CD4-positive, alpha-beta T cell treated with Interleukin-15 for 4 hours (primary cell): ENCODE measurements at regions not wholly inside any gene's neighbourhood (a gene's known extent, or its start where the extent isn't known, plus 50 kb on each side); places are given as distances from the start of the nearest gene placed in this dataset.
"Not testable (repeated sequence)": the region's sequence is repeated elsewhere in the genome, so short reads cannot be mapped to it uniquely, and the experiment has no call there.

Experiments
- DNase-seq: peaks from one replicate; pipeline ENCODE4 v3.0.0-alpha.2; 2020; ENCODE audit warnings: low spot score

- no peak for DNase-seq
These were observed 1069.6 kb downstream of the BRD1 start for GRCh38 chr22:48757985-48758561.

GRCh38 chr22:48757581-48757980, 1070.1 kb downstream of the BRD1 start:
- no peak for DNase-seq

GRCh38 chr22:48757135-48757534, 1070.5 kb downstream of the BRD1 start:
- not testable (repeated sequence) for DNase-seq

GRCh38 chr22:48756146-48757111, 1071.2 kb downstream of the BRD1 start:
- no peak for DNase-seq

- no peak for DNase-seq
These were observed 1072.4 kb downstream of the BRD1 start for GRCh38 chr22:48755059-48755949.

GRCh38 chr22:48754611-48755058, 1073.0 kb downstream of the BRD1 start:
- DNase-seq, result no peak

- DNase-seq, result no peak
These were observed 1073.7 kb downstream of the BRD1 start for GRCh38 chr22:48753752-48754517.

- DNase-seq, result no peak
These were observed 1074.3 kb downstream of the BRD1 start for GRCh38 chr22:48753381-48753730.

GRCh38 chr22:48752451-48753380, 1075.0 kb downstream of the BRD1 start:
- DNase-seq, result no peak

- no peak for DNase-seq
These were observed 1075.9 kb downstream of the BRD1 start for GRCh38 chr22:48751539-48752437.

- no peak for DNase-seq
These were observed 1076.7 kb downstream of the BRD1 start for GRCh38 chr22:48750826-48751440.

GRCh38 chr22:48750282-48750681, 1077.4 kb downstream of the BRD1 start:
- no peak for DNase-seq

- DNase-seq, result no peak
These were observed 1078.0 kb downstream of the BRD1 start for GRCh38 chr22:48749555-48750227.

- no peak for DNase-seq
These were observed 1078.7 kb downstream of the BRD1 start for GRCh38 chr22:48748860-48749554.

- no peak for DNase-seq
These were observed 1079.4 kb downstream of the BRD1 start for GRCh38 chr22:48748113-48748859.

- no peak for DNase-seq
These were observed 1080.8 kb downstream of the BRD1 start for GRCh38 chr22:48746789-48747425.
